GM19043 (cell line): ENCODE measurements at regions not wholly inside any gene's neighbourhood (a gene's known extent, or its start where the extent isn't known, plus 50 kb on each side); places are given as distances from the start of the nearest gene placed in this dataset.
"Not testable (repeated sequence)": the region's sequence is repeated elsewhere in the genome, so short reads cannot be mapped to it uniquely, and the experiment has no call there.

Source experiments
- ATAC-seq: cut with Tn5 transposase; IDR thresholded peaks from one replicate; pipeline ENCODE4 v1.9.1; 2021; ENCODE audit warnings: low read depth; ENCODE audit not compliant: unreplicated experiment

DNA sequence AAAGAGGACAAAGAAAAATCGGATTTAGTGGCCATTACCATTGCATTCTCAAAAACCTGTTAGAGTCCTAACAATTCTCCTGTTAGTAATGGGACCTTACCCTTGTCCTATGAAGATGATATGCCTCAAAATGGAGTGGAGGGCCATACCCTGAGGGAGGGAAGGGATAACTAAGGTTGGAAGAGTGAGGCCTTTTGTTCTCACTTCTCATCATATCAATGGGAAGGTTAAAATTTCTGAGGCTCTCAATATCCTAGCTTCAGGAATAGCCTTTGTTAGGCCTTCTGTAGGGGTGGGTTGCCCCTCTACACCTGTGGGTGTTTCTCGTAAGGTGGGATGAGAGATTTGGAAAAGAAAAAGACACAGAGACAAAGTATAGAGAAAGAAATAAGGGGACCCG, 109.4 kb upstream of the SGIP1 start:
- ATAC-seq: not testable (repeated sequence)

DNA sequence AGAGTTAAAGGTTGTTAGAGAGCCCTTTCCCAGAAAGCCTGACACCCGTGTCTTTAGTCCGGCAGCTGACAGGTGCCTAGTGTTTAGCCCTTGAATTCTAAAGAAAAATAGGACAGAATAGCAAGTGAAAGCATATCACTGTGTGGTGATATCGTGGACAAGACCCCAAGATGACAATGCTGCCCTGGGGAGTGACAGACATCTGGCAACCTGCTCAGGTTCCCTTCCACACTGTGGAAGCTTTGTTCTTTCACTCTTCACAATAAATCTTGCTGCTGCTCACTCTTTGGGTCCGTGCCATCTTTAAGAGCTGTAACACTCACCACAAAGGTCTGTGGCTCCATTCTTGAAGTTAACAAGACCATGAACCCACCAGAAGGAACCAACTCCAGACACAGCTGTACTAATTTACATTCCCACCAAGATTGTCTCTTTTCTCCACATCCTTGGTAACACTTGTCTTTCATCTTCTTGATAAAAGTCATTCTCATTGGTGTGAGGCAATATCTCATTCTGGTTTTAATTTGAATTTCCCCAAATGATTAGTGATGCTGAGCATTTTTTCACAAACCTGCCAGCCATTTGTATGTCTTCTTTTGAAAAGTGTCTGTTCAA, 107.6 kb upstream of the SGIP1 start:
- no peak for ATAC-seq

DNA sequence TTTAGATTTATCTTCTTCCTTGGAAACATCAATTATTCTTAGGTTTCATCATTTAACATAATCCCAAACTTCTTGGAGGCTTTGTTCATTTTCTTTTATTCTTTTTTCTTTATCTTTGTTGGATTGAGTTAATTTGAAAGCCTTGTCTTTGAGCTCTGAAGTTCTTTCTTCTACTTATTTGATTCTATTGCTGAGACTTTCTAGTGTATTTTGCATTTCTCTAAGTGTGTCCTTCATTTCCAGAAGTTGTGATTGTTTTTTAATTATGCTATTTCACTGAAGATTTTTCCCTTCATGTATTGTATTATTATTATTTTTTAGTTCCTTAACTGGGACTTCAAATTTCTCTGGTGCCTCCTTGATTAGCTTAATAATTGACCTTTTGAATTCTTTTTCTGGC, 103.1 kb upstream of the SGIP1 start:
- ATAC-seq: not testable (repeated sequence)

DNA sequence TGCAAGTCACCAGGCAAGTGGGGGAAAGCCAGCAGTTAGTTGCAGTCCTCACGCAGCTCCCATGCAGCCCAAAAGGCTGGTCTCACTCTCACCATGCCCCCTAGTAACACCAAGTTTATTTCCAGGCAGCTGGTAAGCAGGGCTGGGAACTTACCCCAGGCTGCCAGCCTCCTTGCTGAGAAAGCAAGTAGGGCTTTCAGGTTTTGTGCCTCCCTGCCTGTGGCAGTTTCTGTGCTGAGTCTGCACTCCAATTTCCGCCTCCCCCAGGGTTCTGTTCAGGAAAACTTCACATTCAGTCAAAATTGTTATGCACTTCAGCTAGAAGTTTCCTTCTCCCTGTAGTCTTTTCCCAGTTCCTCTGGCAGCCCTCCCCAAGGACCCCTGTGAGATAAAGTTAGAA, 102.0 kb upstream of the SGIP1 start:
- ATAC-seq: no peak

DNA sequence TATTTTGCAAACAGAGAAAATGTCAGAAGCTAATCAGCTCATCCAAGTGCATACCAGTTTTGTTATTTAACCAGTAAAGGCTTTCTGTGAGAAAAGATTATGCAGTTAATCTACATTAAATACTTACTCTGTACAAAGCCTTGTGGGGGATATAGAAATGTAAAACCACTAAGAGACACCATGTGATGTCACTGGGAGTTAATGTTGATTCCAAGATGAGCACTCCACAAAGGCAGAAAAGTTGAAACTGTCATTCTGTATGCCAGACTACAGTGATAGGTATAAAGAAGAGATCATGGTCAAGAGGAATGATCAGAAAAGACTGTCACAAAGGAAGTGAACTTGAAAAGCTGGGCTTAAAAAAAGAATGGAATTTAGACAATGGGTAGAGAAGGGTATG, 100.3 kb upstream of the SGIP1 start:
- no peak for ATAC-seq

DNA sequence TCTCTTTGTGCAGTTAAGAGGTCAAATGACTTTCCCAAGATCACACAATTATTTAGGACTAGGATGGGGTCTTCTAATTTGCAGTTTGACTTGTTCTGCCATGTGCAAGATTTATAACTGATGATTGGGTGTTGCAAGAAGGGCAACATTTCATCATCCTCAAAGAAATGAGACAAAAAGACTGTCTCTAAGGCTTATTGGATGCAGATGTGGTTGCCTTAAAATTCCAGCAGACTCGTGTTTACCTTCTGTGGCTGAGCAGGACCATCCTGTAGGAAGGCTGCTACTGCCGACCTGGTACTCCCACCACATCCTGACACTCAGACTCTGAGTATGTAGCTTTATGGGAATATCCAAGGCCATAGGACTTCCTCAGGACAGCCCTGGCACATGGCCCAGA, 99.9 kb upstream of the SGIP1 start:
- no peak for ATAC-seq

DNA sequence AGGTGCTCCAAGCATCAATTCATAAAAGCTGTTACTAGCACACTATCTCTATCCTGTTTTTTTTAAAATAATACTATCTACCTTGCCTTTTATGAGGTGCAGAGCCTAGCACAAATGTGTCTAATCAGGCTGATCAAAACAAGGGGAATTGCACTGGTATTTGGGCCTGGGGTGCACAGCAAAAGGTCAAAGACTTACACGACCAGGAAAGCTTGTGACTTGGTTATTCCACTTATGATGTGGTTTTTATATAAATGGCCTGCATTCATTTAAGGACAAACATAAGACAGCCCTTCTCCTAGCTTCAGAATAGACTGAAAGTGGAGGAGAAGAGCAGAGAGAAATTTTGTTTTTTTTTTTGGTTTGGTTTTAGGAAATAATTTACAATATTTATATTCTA, 98.4 kb upstream of the SGIP1 start:
- ATAC-seq: no peak

DNA sequence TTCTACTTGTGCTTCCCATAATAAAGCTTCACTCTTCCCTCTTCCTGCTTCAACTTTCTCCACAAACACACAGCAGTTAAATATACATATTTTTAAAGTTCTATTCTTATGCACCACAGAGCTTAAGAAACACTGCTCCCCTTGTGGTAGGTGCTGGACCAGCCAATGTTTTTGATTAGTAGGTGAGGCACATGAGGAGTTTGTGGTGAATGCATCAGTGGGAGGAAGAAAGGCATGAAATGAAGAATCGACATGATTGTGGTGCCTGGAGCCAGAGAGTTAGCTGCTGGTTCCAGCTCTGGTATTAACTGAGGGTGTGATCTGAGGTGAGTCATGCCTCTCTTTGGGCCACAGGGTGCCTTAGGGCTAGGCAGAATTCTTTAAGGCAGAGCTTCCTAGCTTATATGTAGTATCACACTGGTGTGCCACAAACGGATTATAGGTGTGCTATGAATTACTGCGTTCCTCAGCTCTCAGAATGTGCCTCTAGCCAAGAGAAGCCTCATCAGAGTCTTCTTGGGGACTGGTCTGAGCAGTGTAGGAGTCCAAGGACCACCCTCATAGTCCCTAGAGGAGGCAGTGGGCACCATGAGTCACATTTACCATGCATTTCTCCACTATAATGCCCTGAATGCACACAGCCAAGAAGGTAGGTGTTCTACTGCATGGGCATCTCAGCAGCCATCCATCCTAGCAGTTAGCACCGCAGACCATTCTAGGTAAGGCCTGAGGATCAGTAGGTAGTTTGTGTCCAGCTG, 97.4 kb upstream of the SGIP1 start:
- ATAC-seq: peak; percentile 39

DNA sequence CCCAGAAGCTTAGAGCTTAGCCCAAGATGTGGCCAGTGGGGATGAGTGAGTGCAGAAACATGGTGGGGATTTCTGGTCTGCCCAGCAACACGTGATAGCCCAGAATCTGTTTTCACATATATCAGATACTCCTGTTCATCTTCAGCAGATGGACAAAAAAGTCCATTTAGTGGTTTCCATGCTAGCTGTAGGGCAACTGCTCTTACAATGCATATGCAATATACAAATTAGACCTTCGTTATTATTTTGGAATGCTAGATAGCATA, 96.9 kb upstream of the SGIP1 start:
- no peak for ATAC-seq

DNA sequence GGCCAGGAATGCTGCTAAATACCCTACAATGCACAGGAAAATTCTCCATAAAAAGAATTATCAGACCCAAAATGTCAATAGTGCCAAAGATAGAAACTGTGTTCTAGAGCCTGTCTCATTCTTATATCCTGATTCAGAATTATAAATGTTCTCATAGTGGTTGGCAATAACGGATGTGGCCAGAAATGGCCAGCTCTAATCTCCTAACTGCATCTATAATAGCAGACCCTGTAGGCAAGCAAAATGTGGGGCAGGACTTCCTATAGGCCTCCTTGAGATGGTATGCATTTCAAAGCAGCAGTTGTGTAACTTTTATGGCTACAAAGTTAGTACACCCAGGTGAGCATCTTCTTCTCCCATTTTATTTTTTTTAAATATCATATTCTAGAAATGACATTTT, 95.9 kb upstream of the SGIP1 start:
- ATAC-seq: no peak

DNA sequence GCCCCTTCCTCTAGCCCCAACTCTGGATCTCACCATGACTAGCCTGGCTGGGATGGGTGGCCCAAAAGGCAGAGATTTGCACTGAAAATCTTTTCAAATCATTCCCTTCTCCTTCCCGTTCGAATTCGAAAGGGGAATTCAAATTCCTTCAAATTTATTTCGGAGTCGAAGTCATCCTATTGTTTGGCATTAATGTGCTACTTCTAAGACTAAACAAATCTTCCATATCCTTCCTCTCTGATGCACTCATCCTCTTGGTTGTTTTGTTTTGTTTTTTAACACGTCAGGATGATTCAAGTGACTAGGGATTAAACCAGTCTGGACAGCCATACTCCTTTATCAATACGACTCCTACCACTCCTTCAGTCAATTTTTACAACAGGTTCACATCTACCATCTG, 95.5 kb upstream of the SGIP1 start:
- no peak for ATAC-seq

DNA sequence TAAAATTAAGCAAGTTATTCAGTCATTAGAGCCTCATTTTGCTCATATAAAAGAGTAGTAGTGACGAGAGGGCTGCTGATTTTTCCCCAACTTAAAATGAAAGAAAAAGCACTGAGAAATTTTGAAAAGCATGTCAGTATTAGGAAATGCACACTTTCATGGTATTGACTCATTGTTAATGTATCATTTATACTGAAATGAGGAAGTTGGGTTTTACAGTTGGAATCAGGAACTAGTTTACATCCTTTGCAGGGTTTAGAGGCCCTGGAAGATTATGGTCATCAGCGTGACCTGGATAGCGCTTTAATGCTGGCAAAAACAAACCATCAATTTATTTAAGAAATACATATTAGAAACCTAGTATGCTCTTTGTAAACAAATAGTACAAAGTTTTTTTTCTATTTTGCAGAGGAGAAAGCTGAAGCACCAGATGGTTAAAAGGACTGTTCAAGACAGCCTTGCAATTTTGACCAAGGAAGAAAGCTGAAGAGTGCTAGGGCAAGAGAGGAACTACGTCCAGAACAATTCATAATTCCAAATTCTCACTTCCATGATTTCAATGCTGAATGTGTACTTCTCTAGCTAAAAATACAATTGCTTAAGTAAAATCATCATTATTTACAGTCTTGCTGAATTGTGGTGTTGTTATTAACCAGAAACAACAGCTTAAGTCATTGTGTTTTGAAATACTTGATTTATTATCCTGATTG, 94.8 kb upstream of the SGIP1 start:
- peak; percentile 75 for ATAC-seq

DNA sequence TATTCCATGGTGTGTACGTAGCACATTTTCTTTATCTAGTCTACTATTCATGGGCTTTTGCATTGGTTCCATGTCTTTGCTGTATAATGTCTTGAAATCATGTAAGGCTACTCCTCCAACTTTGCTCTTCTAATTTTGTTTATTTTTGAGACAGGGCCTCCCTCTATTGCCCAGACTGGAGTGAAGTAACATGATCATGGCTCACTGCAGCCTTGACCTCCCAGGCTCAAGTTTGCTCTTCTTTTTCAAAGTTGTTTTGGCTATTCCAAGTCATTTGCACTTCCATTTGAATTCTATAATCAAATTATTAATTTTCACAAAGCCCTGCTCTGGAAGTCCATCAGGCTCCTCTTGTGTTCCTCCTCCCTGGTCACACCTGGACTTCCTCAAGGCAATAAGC, 90.2 kb upstream of the SGIP1 start:
- no peak for ATAC-seq

DNA sequence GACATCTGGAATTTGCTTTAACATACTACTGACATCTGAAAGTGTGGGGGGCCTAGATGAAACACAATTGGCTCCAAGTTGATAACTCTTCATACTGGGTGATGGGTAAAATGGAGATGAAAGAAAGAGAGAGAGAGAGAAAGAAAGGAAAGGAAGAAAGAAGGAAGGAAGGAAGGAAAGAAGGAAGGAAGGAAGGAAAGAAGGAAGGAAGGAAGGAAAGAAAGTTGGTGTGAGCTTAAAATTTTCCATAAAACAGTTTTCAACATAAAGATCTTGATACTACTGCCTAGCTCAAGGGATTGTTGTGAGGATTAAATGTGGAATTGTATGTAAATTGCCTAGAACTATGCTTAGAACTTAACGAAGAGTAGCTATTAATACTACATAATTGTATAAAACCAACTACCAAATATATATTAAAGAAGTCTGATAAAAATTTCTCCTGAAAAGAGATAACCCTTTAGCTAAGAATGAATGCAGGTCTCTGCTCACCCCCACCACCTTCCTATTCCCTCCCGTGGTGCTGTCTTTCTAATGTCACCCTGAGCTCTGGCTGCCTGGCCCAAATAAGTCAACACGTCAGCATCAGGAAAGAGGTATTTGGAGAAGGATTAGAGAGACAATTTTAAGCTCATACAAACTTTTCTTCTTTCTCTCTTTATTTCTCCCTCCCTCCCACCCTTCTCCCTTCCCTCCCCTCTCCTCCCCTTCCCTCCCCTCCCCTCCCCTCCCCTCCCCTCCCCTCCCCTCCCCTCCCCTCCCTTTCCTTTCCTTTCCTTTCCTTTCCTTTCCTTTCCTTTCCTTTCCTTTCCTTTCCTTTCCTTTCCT, 89.3 kb upstream of the SGIP1 start:
- no peak for ATAC-seq

DNA sequence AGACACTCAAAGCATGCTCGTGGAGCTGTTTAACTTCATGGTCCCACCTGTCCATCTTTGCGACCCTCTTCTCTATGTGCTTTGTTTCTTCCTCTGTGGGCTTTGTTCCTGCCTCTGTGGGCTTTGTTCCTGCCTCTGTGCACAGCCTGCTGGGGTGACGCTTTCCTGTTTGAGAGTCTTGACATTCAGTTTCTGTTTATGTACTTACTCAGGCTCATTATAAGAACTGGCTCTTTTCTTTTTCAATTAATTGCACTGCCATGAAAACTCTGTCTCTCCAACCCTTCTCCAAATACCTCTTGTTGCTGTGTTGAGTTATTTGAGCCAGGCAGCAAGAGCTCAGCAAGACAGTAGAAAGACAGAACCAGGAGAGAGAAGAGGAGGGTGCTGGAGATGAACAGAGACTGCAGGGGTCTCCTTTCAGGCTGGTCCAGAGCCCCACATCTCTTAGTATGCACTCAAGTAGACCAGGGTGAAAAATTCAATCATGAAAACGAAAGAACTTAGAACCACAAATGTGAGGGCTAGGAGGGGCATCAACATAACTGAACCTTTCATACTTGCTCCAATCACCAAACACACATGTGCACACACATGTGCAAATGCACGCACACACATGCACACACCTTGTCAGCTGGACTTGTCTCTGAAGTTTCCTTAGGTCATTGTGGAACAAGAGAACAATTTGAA, 88.3 kb upstream of the SGIP1 start:
- peak; percentile 87 for ATAC-seq

DNA sequence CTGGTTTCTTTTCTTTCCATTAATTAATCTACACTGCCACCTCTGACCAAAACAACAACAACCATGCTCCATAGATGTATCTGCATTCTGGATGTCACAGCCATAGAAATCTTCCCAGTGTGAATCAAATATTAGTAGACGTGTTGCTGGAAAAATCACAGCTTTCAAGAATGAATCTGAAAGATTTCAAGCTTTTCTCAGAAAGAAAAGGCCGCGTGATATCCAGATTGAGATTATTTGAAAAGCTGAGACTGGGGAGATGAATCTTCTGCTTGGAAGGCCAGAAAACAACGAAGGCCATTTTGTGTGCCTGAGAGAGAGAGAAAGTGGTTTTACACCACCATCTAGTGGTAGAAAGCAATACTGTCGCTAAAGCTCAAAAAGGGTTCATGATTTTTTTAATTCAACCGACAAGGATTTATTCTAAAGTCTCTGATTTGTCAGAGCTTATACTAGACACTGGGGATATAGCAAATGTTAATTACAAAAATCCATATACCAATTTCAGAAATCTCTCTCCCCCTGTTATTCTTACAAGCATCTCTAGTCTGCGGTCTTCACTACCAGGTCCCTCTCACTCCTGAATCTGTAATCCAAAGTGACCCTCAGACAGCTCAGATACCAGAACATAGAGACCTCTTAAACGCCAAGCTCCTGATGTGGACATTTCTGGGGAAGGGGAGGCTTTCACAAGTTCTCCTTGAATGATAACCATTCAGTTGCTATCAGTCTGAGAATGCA, 87.5 kb upstream of the SGIP1 start:
- ATAC-seq: peak; percentile 43

DNA sequence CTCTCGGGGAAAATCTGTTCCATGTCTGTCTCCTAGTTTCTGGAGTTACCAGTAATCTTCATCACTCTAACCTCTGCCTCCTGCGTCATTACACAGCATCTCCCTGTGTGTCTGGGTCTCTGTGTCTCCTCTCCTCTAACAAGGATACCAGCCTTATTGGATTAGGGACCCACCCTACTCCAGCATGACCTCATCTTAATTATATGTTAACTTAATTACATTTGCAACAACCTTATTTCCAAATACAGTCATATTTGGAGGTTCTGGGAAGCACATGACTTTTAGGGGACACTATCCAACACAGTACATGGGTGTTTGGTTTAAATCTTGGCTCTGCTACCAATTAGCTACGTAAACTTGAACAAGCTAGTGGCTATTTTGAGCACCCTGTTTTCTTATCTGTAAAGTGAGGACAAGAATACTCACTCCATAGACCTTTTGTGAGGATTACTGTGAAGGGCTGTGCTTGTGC, 83.9 kb upstream of the SGIP1 start:
- no peak for ATAC-seq

DNA sequence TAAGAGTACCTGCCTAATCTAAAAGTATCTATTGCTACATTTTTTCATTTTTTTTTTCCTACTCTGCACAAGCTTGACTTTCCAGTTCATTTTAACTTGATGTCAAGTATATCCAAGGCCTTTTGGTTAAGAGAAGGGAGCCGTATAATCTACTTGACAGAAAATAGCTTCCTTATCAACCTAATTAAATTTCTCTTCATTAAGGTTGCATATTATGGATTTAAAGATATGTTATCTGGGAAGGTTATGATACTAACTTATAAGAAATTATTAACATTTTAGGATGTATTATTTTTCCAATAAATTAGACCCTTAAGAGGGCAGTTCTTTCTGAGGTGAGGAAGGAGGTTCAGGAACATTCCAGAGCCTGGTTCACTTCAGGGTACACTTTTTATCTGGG, 83.1 kb upstream of the SGIP1 start:
- ATAC-seq: no peak

DNA sequence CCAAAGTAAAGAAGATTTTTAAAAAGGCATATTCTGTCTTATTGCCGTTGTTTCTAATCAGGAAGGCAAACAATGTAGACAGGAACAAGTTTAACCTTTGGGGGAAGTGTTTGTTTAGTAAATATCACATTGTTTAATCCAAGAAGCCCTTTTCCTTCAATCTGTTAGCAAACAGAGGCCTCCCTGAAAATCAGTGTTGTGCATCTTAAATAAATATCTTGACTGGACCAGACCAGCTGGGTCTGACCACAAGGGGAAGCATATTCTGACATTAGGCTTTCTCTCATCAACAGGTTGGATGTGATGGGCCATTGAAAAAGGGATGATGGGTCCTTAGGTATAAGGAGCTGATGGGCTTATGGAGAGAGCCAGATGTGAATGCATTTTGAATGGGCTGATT, 81.8 kb upstream of the SGIP1 start:
- ATAC-seq: no peak

DNA sequence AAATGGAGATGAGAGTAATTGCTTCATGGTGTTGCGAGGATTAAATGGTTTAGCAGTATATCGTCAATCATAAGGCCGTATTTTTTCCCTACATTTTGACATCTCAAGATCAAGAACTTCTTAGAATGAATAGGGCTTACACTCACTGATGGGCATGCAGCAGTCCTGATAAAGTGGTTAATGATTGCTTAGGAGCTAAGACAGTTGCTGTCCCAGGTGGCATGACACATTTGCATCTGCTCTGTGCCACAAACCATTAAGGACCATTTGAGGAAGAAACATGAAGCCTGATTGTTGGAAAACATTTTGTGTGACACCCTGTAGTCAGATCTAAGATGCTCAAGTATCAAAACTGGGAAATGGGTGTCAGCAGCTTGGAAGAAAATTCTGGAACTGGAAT, 81.0 kb upstream of the SGIP1 start:
- ATAC-seq: peak; percentile 69
